HepG2 (cell line): ENCODE measurements at regions not wholly inside any gene's neighbourhood (a gene's known extent, or its start where the extent isn't known, plus 50 kb on each side); places are given as distances from the start of the nearest gene placed in this dataset.

Experiments
- CREB1 ChIP-seq, 2 experiments: fragments of 450-650 bp in 1 of 2; IDR thresholded peaks; 2 replicates each; pipeline ENCODE4 v1.6.1; 2016 to 2017; ENCODE audit warnings: control low read depth in 1 of 2, mild to moderate bottlenecking in 1 of 2, missing compliant biosample characterization in 1 of 2, missing genetic modification characterization in 1 of 2
- FOXO4 ChIP-seq: sonication (generic); formaldehyde crosslinking; conservative IDR thresholded peaks from 2 replicates; pipeline ENCODE4 v1.8.1; 2023; ENCODE audit warnings: missing genetic modification reagents
- GATAD2A ChIP-seq: IDR thresholded peaks from 2 replicates; pipeline ENCODE4 v1.6.1; 2016
- KIAA2018 ChIP-seq: sonication (generic); formaldehyde crosslinking; IDR thresholded peaks from 2 replicates; pipeline ENCODE4 v1.5.0; 2020; ENCODE audit warnings: mild to moderate bottlenecking, missing genetic modification reagents, borderline replicate concordance
- LCORL ChIP-seq, 2 experiments: fragments of 450-650 bp in 1 of 2; sonication (generic) in 1 of 2; formaldehyde crosslinking in 1 of 2; IDR thresholded peaks; 2 replicates each; pipeline versions ENCODE4 v1.5.0 to v1.6.1; 2017 to 2020; ENCODE audit warnings: antibody characterized with exemption in 1 of 2, missing genetic modification reagents in 1 of 2
- MED1 ChIP-seq: sonication (generic); formaldehyde crosslinking; IDR thresholded peaks from 2 replicates; pipeline ENCODE4 v1.4.0; 2020; ENCODE audit warnings: missing genetic modification reagents
- NCOR1 ChIP-seq: fragments of 200-600 bp; sonication (generic); IDR thresholded peaks from 2 replicates; pipeline ENCODE4 v1.7.0; 2017; ENCODE audit warnings: antibody characterized with exemption, low read length, borderline replicate concordance
- PAXIP1 ChIP-seq: sonication (generic); formaldehyde crosslinking; conservative IDR thresholded peaks from 2 replicates; pipeline ENCODE4 v1.4.0; 2020; ENCODE audit warnings: mild to moderate bottlenecking, missing genetic modification reagents, moderate library complexity
- POLR2G ChIP-seq: fragments of 200-400 bp; formaldehyde crosslinking; IDR thresholded peaks from 2 replicates; pipeline ENCODE4 v1.6.1; 2018; ENCODE audit warnings: mild to moderate bottlenecking, low read depth, low read length, moderate library complexity
- PTBP1 ChIP-seq: fragments of 200-400 bp; formaldehyde crosslinking; IDR thresholded peaks from 2 replicates; pipeline ENCODE4 v1.6.1; 2018; ENCODE audit warnings: low read length, low read depth; ENCODE audit not compliant: poor library complexity, severe bottlenecking
- SIX1 ChIP-seq: sonication (generic); formaldehyde crosslinking; IDR thresholded peaks from 2 replicates; pipeline ENCODE4 v1.4.0; 2020; ENCODE audit warnings: missing genetic modification reagents, borderline replicate concordance
- ZNF678 ChIP-seq: sonication (generic); formaldehyde crosslinking; IDR thresholded peaks from 2 replicates; pipeline ENCODE4 v1.4.0; 2020; ENCODE audit warnings: mild to moderate bottlenecking, missing genetic modification reagents
- ZSCAN9 ChIP-seq: IDR thresholded peaks from 2 replicates; pipeline ENCODE4 v1.6.1; 2016; ENCODE audit warnings: borderline replicate concordance
- TF ChIP-seq, protein P1 (sequence below): sonication (generic); formaldehyde crosslinking; IDR thresholded peaks from 2 replicates; pipeline ENCODE4 v1.4.0; 2020; ENCODE audit warnings: mild to moderate bottlenecking, missing genetic modification reagents

DNA sequence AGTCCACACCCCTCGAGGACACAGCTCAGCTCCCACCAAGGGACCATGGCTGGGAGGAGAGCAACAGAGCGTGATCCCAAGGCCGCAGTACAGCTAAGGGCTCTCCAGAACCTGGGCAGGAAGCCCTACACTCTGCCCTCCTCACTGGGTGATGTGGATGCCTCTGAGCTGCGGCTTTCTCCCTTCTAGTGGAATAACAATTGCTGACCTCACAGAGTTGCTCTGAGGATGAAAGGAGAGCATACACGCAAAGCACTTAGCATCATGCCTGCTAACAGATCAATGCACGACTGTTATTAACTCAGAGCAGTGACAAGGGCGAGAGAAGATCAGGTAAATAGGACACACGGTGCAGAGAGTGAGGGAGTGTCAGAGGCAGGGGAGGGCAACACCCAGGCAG lies 74.2 kb downstream of the ZFP36L2 start (continued):
- TF ChIP-seq PTBP1 (no peak), ZSCAN9 (CRISPR knock-in tag) (no peak), PAXIP1 (CRISPR knock-in tag) (peak; percentile 64; the same call in 1 of the 2 replicates), CREB1 (IDR thresholded peaks at IDR 0.05) (peak; percentile 56; the same call in 1 of the 2 replicates), CREB1 (CRISPR knock-in tag; IDR thresholded peaks at IDR 0.05) (peak; percentile 34; the same call in 1 of the 2 replicates), FOXO4 (CRISPR knock-in tag) (no peak), GATAD2A (peak; percentile 67), POLR2G (no peak), ZNF678 (CRISPR knock-in tag) (no peak), KIAA2018 (CRISPR knock-in tag) (no peak), NCOR1 (no peak; the same call in 1 of the 2 replicates), MED1 (CRISPR knock-in tag) (no peak), LCORL (IDR thresholded peaks at IDR 0.05) (no peak), LCORL (CRISPR knock-in tag; IDR thresholded peaks at IDR 0.05) (0 out of 2 replicates have a peak, but pooled peaks have one; percentile 28), SIX1 (no peak)
- TF ChIP-seq, protein P1, sequence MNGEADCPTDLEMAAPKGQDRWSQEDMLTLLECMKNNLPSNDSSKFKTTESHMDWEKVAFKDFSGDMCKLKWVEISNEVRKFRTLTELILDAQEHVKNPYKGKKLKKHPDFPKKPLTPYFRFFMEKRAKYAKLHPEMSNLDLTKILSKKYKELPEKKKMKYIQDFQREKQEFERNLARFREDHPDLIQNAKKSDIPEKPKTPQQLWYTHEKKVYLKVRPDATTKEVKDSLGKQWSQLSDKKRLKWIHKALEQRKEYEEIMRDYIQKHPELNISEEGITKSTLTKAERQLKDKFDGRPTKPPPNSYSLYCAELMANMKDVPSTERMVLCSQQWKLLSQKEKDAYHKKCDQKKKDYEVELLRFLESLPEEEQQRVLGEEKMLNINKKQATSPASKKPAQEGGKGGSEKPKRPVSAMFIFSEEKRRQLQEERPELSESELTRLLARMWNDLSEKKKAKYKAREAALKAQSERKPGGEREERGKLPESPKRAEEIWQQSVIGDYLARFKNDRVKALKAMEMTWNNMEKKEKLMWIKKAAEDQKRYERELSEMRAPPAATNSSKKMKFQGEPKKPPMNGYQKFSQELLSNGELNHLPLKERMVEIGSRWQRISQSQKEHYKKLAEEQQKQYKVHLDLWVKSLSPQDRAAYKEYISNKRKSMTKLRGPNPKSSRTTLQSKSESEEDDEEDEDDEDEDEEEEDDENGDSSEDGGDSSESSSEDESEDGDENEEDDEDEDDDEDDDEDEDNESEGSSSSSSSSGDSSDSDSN (CRISPR knock-in tag), result peak; percentile 59
